IMR-90 (cell line): ENCODE measurements at regions not wholly inside any gene's neighbourhood (a gene's known extent, or its start where the extent isn't known, plus 50 kb on each side); places are given as distances from the start of the nearest gene placed in this dataset.

Source experiments
- ATAC-seq: fragments of 200-7000 bp; cut with Tn5 transposase; 2 replicates; pipeline ENCODE4 v1.9.1; 2020; ENCODE audit warnings: low read depth, mild to moderate bottlenecking, moderate library complexity
- BruUV-seq: library from RNA; stranded (reverse); fragments of 400-500 nt; replicated peaks from 2 replicates; lab custom pipeline; 2021; lab: Mats Ljungman, UMichigan
- CTCF ChIA-PET: fragments of 300-600 bp; formaldehyde crosslinking; extraction: SDS; loops from one replicate; lab custom pipeline; 2021; ENCODE audit warnings: antibody characterized with exemption; lab: Yijun Ruan, JAX
- POLR2A ChIA-PET: fragments of 300-600 bp; sonication (Branson Sonifier 250); formaldehyde crosslinking; loops from one replicate; lab custom pipeline; 2022; ENCODE audit warnings: antibody characterized with exemption; ENCODE audit not compliant: unreplicated experiment; lab: Charles Lee
- DNase-seq: peaks from one replicate; pipeline ENCODE4 v3.0.0; 2013
- H2AFZ ChIP-seq: replicated peaks from 2 replicates; pipeline ENCODE3; 2013; ENCODE audit warnings: low read length, mild to moderate bottlenecking; ENCODE audit not compliant: poor library complexity
- H2AK5ac ChIP-seq: 2 replicates; pipeline ENCODE4 v1.6.1; 2013; ENCODE audit warnings: low read depth, low read length, inconsistent platforms
- H2AK9ac ChIP-seq: replicated peaks from 2 replicates; pipeline ENCODE3; 2013; ENCODE audit warnings: mild to moderate bottlenecking, low read depth, low read length, moderate library complexity; ENCODE audit not compliant: poor library complexity
- H2BK120ac ChIP-seq: 2 replicates; pipeline ENCODE4 v1.6.1; 2013; ENCODE audit warnings: low read depth, low read length, inconsistent platforms
- H2BK15ac ChIP-seq: 3 replicates; pipeline ENCODE4 v1.6.1; 2013; ENCODE audit warnings: low read depth, low read length, inconsistent platforms
- H2BK20ac ChIP-seq: 2 replicates; pipeline ENCODE4 v1.6.1; 2013; ENCODE audit warnings: low read depth, mild to moderate bottlenecking, inconsistent platforms, low read length, moderate library complexity
- H2BK5ac ChIP-seq: 2 replicates; pipeline ENCODE4 v1.6.1; 2013; ENCODE audit warnings: mild to moderate bottlenecking, low read depth, low read length, inconsistent platforms; ENCODE audit not compliant: poor library complexity, severe bottlenecking
- H3K14ac ChIP-seq: replicated peaks from 2 replicates; pipeline ENCODE4 v1.6.1; 2013; ENCODE audit warnings: low read depth, low read length, inconsistent platforms
- H3K18ac ChIP-seq: 2 replicates; pipeline ENCODE4 v1.6.1; 2013; ENCODE audit warnings: low read depth, low read length, control low read depth
- H3K23ac ChIP-seq: 2 replicates; pipeline ENCODE4 v1.6.1; 2013; ENCODE audit warnings: low read depth, low read length, inconsistent platforms
- H3K27ac ChIP-seq: 2 replicates; pipeline ENCODE4 v1.5.1; 2013; ENCODE audit warnings: mild to moderate bottlenecking, control low read depth, low read length; ENCODE audit not compliant: insufficient read depth
- H3K27me3 ChIP-seq: 2 replicates; pipeline ENCODE4 v1.6.1; 2013; ENCODE audit warnings: low read length; ENCODE audit not compliant: control insufficient read depth, insufficient read depth
- H3K36me3 ChIP-seq: 2 replicates; pipeline ENCODE4 v1.6.1; 2013; ENCODE audit warnings: low read length, mixed read lengths; ENCODE audit not compliant: control insufficient read depth, insufficient read depth
- H3K4ac ChIP-seq: 2 replicates; pipeline ENCODE4 v1.6.1; 2013; ENCODE audit warnings: low read depth, low read length, inconsistent platforms
- H3K4me1 ChIP-seq: 2 replicates; pipeline ENCODE4 v1.6.1; 2013; ENCODE audit warnings: low read length, mixed read lengths; ENCODE audit not compliant: control insufficient read depth, insufficient read depth
- H3K4me2 ChIP-seq: 2 replicates; pipeline ENCODE4 v1.6.1; 2013; ENCODE audit warnings: low read depth, mild to moderate bottlenecking, control low read depth, low read length, moderate library complexity
- H3K4me3 ChIP-seq: 2 replicates; pipeline ENCODE4 v1.5.1; 2013; ENCODE audit warnings: low read depth, mild to moderate bottlenecking, control low read depth, low read length, moderate library complexity; ENCODE audit not compliant: insufficient read depth
- H3K56ac ChIP-seq: 2 replicates; pipeline ENCODE4 v1.6.1; 2013; ENCODE audit warnings: low read length, inconsistent platforms; ENCODE audit not compliant: insufficient read depth; ENCODE audit errors: extremely low read depth
- H3K79me1 ChIP-seq, 2 experiments: 2 replicates each; pipeline ENCODE4 v1.6.1; 2013; ENCODE audit warnings: low read length in 2 of 2, inconsistent platforms in 1 of 2, low read depth in 1 of 2
- H3K9ac ChIP-seq: 2 replicates; pipeline ENCODE4 v1.6.1; 2013; ENCODE audit warnings: low read depth, low read length, control low read depth
- H3K9me1 ChIP-seq: 2 replicates; pipeline ENCODE4 v1.6.1; 2013; ENCODE audit warnings: low read length, inconsistent platforms; ENCODE audit not compliant: insufficient read depth
- H3K9me3 ChIP-seq: 2 replicates; pipeline ENCODE4 v1.6.1; 2013; ENCODE audit warnings: low read length; ENCODE audit not compliant: control insufficient read depth, insufficient read depth
- H4K20me1 ChIP-seq: 2 replicates; pipeline ENCODE4 v1.6.1; 2013; ENCODE audit warnings: low read length, inconsistent platforms; ENCODE audit not compliant: insufficient read depth
- H4K5ac ChIP-seq: 2 replicates; pipeline ENCODE4 v1.6.1; 2013; ENCODE audit warnings: mild to moderate bottlenecking, low read depth, low read length, control low read depth
- H4K8ac ChIP-seq, 2 experiments: 2 replicates each; pipeline ENCODE4 v1.6.1; 2013; ENCODE audit warnings: low read depth in 2 of 2, low read length in 2 of 2, control low read depth in 1 of 2, inconsistent platforms in 1 of 2
- H4K91ac ChIP-seq: 2 replicates; pipeline ENCODE4 v1.6.1; 2013; ENCODE audit warnings: low read depth, low read length, inconsistent platforms; ENCODE audit not compliant: insufficient read depth
- CEBPB ChIP-seq: IDR thresholded peaks from 2 replicates; pipeline ENCODE4 v1.6.1; 2012; ENCODE audit warnings: low read depth, low read length, improper control_type of control experiment
- CTCF ChIP-seq: conservative IDR thresholded peaks from 2 replicates; pipeline ENCODE4 v1.5.1; 2012; ENCODE audit warnings: mild to moderate bottlenecking, low read depth, low read length, improper control_type of control experiment
- FOS ChIP-seq: fragments of 150-350 bp; IDR thresholded peaks from 2 replicates; pipeline ENCODE4 v1.6.1; 2016; ENCODE audit warnings: low read depth, low read length
- RAD21 ChIP-seq: IDR thresholded peaks from 2 replicates; pipeline ENCODE4 v1.6.1; 2012; ENCODE audit warnings: low read length, improper control_type of control experiment
- WGBS, 2 experiments: methylation state at CpG; one replicate each; pipeline versions ENCODE4 v1.1.5 to v1.1.7; 2013; ENCODE audit warnings: missing lambda C conversion rate in 2 of 2; ENCODE audit not compliant: insufficient read length in 1 of 2; ENCODE audit errors: extremely low coverage in 2 of 2; 5-methylcytosine and 5-hydroxymethylcytosine counted together
- dilution Hi-C: fragments of 300-500 bp; cut with HindIII; formaldehyde crosslinking; loops from one replicate; pipeline ENCODE4 v1.14.3; 2018; ENCODE audit warnings: low sequenced_read_pairs; ENCODE audit not compliant: unreplicated experiment
- in situ Hi-C: fragments of 300-500 bp; cut with MboI; formaldehyde crosslinking; loops from 3 replicates; pipeline ENCODE4 v1.14.3; 2019; ENCODE audit warnings: low sequenced_read_pairs, inconsistent platforms, mixed read lengths
- intact Hi-C: fragments of 100-400 bp; cut with micrococcal nuclease; formaldehyde crosslinking; loops from 2 replicates; pipeline ENCODE4 v1.10.0; 2022

DNA sequence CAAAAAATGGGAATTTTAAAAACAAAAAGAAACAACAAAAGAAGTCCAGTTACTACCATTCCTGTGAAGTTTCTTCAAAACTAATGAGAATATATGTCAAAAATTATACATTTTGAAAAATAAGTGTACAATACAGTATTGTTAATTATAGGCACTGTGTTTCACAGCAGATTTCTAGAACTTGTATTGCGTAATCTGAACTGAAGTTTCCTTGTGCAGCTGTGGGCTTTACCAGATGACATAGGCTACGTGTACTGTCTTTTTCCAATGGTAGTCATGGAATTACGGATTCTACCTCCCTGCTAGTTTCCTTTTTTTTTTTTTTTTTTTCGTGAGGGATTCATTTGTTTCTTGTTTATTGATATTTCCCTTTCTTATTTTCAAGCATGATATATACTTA lies 113.8 kb upstream of the GABRA2 start:
- Histone ChIP-seq H3K36me3 (no peaks in the 10 kb centered on the region), H2BK120ac (no peak overlapping the region), H3K4me1 (no peaks in the 10 kb centered on the region), H2BK15ac (no peak overlapping the region), H3K9ac (no peak overlapping the region), H2AK5ac (no peak overlapping the region), H3K56ac (no peak overlapping the region), H4K8ac (no peak overlapping the region), H3K4me3 (no peak overlapping the region), H2AK9ac (no peak overlapping the region), H2BK5ac (no peak overlapping the region), H2AFZ (no peak overlapping the region), H3K4ac (no peak overlapping the region), H3K23ac (no peak overlapping the region), H4K91ac (no peak overlapping the region), H2BK20ac (no peak overlapping the region), H3K27me3 (no peaks in the 10 kb centered on the region), H4K20me1 (no peaks in the 10 kb centered on the region), H3K27ac (no peak overlapping the region), H3K9me1 (no peaks in the 10 kb centered on the region), H3K79me1 (no peaks in the 10 kb centered on the region), H3K4me2 (no peak overlapping the region), H3K9me3 (no peaks in the 10 kb centered on the region), H3K14ac (no peak overlapping the region), H3K18ac (no peak overlapping the region), H4K5ac (no peak overlapping the region)
- intact Hi-C loops, result no loop called here
- in situ Hi-C loops, result no loop called here
- dilution Hi-C loops, result no loop called here
- ATAC-seq (no peak), DNase-seq (no peak)
- BruUV-seq, result no TSS peak
- no peak for TF ChIP-seq RAD21
- peak; percentile 91 for TF ChIP-seq CEBPB
- no peak for TF ChIP-seq CTCF
- no peak for TF ChIP-seq FOS
- WGBS, 2 experiments, result no CpG with 5 or more reads among the region's 4 CpGs
- ChIA-PET CTCF (no interaction called here), POLR2A (interaction anchor here (0.6 kb wide), 1 partner anchor 64 kb away, joined by 12 read pairs; no protein-coding TSS in a partner anchor)
